Esophagus (tissue), 2 donors: ENCODE measurements at regions not wholly inside any gene's neighbourhood (a gene's known extent, or its start where the extent isn't known, plus 50 kb on each side); places are given as distances from the start of the nearest gene placed in this dataset.
"Not testable (repeated sequence)": the region's sequence is repeated elsewhere in the genome, so short reads cannot be mapped to it uniquely, and the experiment has no call there.

Experiments
- H3K27ac ChIP-seq, 2 donors: one replicate each; pipeline ENCODE4 v1.5.1; 2013; ENCODE audit warnings: low read depth in 2 of 2, mild to moderate bottlenecking in 2 of 2, inconsistent platforms in 1 of 2, low read length in 1 of 2, moderate library complexity in 1 of 2
- H3K27me3 ChIP-seq, 2 donors: one replicate each; pipeline ENCODE4 v1.6.1; 2013; ENCODE audit warnings: low read length in 2 of 2, control low read depth in 1 of 2, mild to moderate bottlenecking in 1 of 2; ENCODE audit not compliant: insufficient read depth in 2 of 2, control insufficient read depth in 1 of 2
- H3K36me3 ChIP-seq, 2 donors: one replicate each; pipeline ENCODE4 v1.6.1; 2013; ENCODE audit warnings: low read length in 1 of 2; ENCODE audit not compliant: control insufficient read depth in 2 of 2, insufficient read depth in 2 of 2
- H3K4me1 ChIP-seq, 2 donors: one replicate each; pipeline ENCODE4 v1.6.1; 2013; ENCODE audit warnings: low read length in 1 of 2; ENCODE audit not compliant: control insufficient read depth in 2 of 2, insufficient read depth in 2 of 2
- H3K4me3 ChIP-seq, 2 donors: one replicate each; pipeline ENCODE4 v1.5.1; 2013; ENCODE audit warnings: low read length in 2 of 2, mild to moderate bottlenecking in 2 of 2, low read depth in 1 of 2, moderate library complexity in 1 of 2
- H3K9me3 ChIP-seq, 2 donors: one replicate each; pipeline ENCODE4 v1.6.1; 2013; ENCODE audit warnings: mild to moderate bottlenecking in 2 of 2, low read depth in 1 of 2, low read length in 1 of 2, moderate library complexity in 1 of 2; ENCODE audit not compliant: control insufficient read depth in 2 of 2, insufficient read depth in 1 of 2
- WGBS, 2 donors: extraction: QIAGEN DNeasy Blood & Tissue Kit; methylation state at CpG; one replicate each; pipeline ENCODE4 v1.1.7; 2013; 5-methylcytosine and 5-hydroxymethylcytosine counted together
- donor health status: healthy with polysubstance abuse.
- donor health status: Bipolar disorder and iron deficiency.

GRCh38 chr12:131331148-131331750 lies 377.5 kb downstream of the ADGRD1 start:
- Histone ChIP-seq H3K36me3 (no peaks in the 10 kb centered on the region), H3K27ac (no peak overlapping the region), H3K27me3 (no peaks in the 10 kb centered on the region), H3K9me3 (no peaks in the 10 kb centered on the region), H3K4me3 (no peak overlapping the region), H3K4me1 (no peaks in the 10 kb centered on the region)
- 76 to 77% methylated on average over 2 of the region's 2 CpGs for WGBS, 2 donors

- Histone ChIP-seq H3K4me1 (no peaks in the 10 kb centered on the region), H3K27me3 (no peaks in the 10 kb centered on the region), H3K4me3 (no peak overlapping the region), H3K9me3 (no peaks in the 10 kb centered on the region), H3K27ac (no peak overlapping the region), H3K36me3 (no peaks in the 10 kb centered on the region)
- 84 to 85% methylated on average over 12 of the region's 12 CpGs for WGBS, 2 donors
Measured at GRCh38 chr12:131332224-131332623, 378.5 kb downstream of the ADGRD1 start.

DNA sequence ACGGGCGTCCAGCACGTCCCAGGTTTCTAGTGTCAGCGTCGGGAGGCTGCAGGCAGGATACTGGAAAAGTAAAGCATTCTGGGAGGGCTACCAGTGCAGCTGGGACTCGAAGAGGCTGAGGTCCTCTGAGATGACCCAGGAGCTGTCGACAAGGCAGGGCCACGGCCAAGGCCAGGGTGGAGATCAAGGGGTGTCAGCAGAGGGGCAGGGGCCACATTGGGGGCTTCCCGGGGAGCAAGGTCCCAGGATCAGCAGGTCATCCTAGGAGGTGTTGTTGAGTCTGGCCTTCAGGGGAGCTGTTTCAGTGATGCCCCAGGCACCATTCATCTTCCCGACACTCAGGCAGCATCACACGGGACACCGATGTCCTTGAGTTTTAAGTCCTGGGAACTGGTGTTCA lies 377.8 kb upstream of the SFSWAP start:
- 63 to 70% methylated on average over 12 of the region's 12 CpGs for WGBS, 2 donors
- Histone ChIP-seq H3K9me3 (no peaks in the 10 kb centered on the region), H3K27me3 (no peaks in the 10 kb centered on the region), H3K27ac (no peak overlapping the region), H3K36me3 (no peaks in the 10 kb centered on the region), H3K4me1 (no peaks in the 10 kb centered on the region), H3K4me3 (no peak overlapping the region)

GRCh38 chr12:131333621-131334440 lies 377.1 kb upstream of the SFSWAP start:
- no peak overlapping the region for H3K27ac ChIP-seq
- no peaks in the 10 kb centered on the region for H3K4me1 ChIP-seq
- no peak overlapping the region for H3K4me3 ChIP-seq
- H3K36me3 ChIP-seq = no peaks in the 10 kb centered on the region
- 86 to 88% methylated on average over 15 of the region's 15 CpGs for WGBS, 2 donors
- H3K9me3 ChIP-seq = no peaks in the 10 kb centered on the region
- no peaks in the 10 kb centered on the region for H3K27me3 ChIP-seq

DNA sequence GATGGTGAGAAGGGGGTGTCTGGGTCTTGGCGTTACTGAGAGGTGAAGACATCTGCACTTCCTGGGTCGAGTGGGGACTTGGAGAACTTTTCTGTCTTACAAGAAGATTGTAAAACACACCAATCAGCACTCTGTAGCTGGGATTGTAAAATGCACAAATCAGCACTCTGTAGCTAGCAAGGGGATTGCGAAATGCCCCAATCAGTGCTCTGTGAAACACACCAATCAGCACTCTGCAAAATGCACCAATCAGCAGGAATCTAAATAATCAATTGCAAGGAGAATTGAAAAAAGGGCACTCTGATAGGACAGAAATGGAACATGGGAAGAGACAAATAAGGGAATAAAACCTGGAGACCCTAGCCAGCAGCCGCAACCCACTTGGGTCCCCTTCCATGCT lies 376.1 kb upstream of the SFSWAP start:
- Histone ChIP-seq H3K27me3 (no peaks in the 10 kb centered on the region), H3K27ac (no peak overlapping the region), H3K9me3 (no peaks in the 10 kb centered on the region), H3K4me1 (no peaks in the 10 kb centered on the region), H3K36me3 (no peaks in the 10 kb centered on the region), H3K4me3 (no peak overlapping the region)
- WGBS, 2 donors = 57 to 63% methylated on average over 4 of the region's 4 CpGs

DNA sequence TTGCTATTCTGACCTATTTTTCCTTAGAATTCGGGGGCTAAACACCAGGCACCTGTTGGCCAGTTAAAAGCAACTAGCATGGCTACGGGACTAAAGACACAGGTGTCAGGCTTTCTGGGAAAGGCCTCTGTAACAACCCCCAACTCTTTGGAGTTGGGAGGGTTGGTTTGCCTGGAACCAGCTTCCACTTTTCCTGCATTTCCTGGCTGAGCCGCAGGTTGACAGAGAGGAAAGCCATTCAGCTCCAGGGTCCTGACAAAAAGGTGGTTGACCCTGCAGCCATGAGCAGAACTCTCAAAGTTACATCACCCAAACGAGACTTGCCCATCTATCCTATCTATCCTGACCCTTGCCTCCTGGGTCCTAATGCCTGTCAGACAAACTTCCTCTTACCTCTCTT lies 375.4 kb upstream of the SFSWAP start:
- Histone ChIP-seq H3K36me3 (no peaks in the 10 kb centered on the region), H3K9me3 (no peaks in the 10 kb centered on the region), H3K4me3 (no peak overlapping the region), H3K27ac (no peak overlapping the region), H3K27me3 (no peaks in the 10 kb centered on the region), H3K4me1 (no peaks in the 10 kb centered on the region)
- WGBS, 2 donors = 59 to 61% methylated on average over 4 of the region's 4 CpGs

DNA sequence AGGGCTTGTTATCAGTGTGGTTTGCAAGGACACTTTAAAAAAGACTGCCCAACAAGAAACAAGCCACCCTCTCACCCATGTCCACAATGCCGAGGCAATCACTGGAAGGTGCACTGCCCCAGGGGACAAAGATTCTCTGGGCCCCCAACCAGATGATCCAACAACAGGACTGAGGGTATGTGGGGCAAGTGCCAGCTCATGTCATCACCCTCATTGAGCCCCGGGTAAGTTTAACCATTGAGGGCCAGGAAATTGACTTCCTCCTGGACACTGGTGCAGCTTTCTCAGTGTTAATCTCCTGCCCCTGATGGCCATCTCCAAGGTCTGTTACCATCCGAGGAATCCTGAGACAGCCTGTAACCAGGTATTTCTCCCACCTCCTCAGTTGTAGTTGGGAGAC lies 373.0 kb upstream of the SFSWAP start:
- not testable (repeated sequence) for H3K36me3 ChIP-seq, H3K4me3 ChIP-seq, H3K27ac ChIP-seq, H3K9me3 ChIP-seq, H3K4me1 ChIP-seq, H3K27me3 ChIP-seq
- WGBS, 2 donors = 75 to 78% methylated on average over 3 of the region's 3 CpGs

- Histone ChIP-seq H3K9me3 (no peaks in the 10 kb centered on the region), H3K4me1 (no peaks in the 10 kb centered on the region), H3K4me3 (no peak overlapping the region), H3K27me3 (no peaks in the 10 kb centered on the region), H3K36me3 (no peaks in the 10 kb centered on the region), H3K27ac (no peak overlapping the region)
- 74 to 81% methylated on average over 13 of the region's 13 CpGs for WGBS, 2 donors
Measured at GRCh38 chr12:131340616-131341210, 370.2 kb upstream of the SFSWAP start.

- not testable (repeated sequence) for H3K9me3 ChIP-seq, H3K4me1 ChIP-seq, H3K4me3 ChIP-seq, H3K27ac ChIP-seq, H3K27me3 ChIP-seq, H3K36me3 ChIP-seq
- WGBS, 2 donors = 56 to 58% methylated on average over 6 of the region's 6 CpGs
Measured at GRCh38 chr12:131341608-131342007, 369.3 kb upstream of the SFSWAP start.

- WGBS, 2 donors = 79 to 85% methylated on average over 3 of the region's 3 CpGs
- not testable (repeated sequence) for H3K27ac ChIP-seq, H3K27me3 ChIP-seq, H3K4me3 ChIP-seq, H3K36me3 ChIP-seq, H3K4me1 ChIP-seq, H3K9me3 ChIP-seq
Measured at GRCh38 chr12:131343436-131343835, 367.5 kb upstream of the SFSWAP start.
